Tongue (tissue), 1 donor: ENCODE measurements at regions not wholly inside any gene's neighbourhood (a gene's known extent, or its start where the extent isn't known, plus 50 kb on each side); places are given as distances from the start of the nearest gene placed in this dataset.
"Not testable (repeated sequence)": the region's sequence is repeated elsewhere in the genome, so short reads cannot be mapped to it uniquely, and the experiment has no call there.

Experiments
- DNase-seq: peaks from one replicate; pipeline ENCODE4 v3.0.0-alpha.2; 2015

DNA sequence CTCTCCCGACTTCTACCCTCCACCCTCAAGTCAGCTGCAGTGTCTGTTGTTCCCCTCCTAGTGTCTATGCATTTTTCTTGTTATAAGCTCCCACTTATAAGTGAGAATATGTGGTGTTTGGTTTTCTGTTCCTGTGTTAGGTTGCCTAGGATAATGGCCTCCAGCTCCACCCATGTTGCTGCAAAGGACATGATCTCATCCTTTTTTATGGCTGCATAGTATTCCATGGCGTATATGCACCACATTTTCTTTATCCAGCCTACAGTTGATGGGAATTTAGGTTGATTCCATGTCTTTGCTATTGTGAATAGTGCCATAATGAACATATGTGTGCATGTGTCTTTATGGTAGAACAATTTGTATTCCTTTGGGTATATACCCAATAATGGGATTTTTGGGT is 80.7 kb downstream of the SPTSSA start:
- DNase-seq = not testable (repeated sequence)

DNA sequence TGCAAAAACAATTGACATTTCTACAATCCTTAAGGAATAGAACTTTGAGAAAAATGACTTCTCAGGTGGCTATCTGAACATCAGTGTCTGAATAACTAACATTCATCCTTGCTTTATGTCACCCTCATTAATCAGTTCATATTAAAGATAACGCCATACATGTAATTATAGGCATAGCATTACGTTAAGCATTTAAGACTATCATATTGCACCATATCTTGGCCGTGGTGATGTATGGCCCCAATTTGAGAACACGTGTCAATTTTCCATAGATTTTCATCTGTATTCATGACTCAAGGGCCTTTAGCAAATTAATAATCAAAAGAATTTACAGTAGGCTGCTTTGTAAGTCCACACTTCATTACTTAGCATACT is 81.6 kb downstream of the SPTSSA start:
- no peak for DNase-seq

DNA sequence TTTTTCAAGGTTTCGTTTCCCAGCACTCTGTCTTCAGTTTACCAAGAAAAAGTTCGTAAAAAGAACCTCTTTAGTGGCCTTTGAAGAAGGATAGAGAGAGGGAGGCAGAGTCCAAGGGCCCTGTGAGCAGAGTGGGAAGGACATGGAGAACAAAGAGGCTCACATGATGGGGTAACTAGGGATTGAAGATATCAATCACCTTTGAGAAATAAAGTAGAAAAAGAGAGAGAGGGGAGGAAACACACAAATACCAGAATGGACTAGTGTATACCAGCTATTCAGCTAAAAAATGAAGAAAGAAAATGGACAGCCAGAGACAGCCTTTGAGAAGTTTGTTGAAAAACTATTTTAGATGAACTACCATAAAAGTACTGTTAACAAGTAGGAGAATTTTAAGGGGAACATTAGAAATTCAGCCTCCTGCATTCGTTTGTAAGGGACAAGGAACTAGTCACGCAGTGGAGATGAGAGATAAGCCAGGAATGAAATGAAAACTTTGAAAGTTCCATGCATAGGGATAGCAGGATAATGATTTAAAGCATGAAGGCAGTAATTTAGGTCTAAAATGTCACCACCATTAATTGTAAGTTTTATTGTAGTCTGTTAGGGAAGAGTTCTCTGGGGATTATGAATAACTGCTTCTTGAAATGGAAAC is 82.1 kb downstream of the SPTSSA start:
- DNase-seq = no peak

DNA sequence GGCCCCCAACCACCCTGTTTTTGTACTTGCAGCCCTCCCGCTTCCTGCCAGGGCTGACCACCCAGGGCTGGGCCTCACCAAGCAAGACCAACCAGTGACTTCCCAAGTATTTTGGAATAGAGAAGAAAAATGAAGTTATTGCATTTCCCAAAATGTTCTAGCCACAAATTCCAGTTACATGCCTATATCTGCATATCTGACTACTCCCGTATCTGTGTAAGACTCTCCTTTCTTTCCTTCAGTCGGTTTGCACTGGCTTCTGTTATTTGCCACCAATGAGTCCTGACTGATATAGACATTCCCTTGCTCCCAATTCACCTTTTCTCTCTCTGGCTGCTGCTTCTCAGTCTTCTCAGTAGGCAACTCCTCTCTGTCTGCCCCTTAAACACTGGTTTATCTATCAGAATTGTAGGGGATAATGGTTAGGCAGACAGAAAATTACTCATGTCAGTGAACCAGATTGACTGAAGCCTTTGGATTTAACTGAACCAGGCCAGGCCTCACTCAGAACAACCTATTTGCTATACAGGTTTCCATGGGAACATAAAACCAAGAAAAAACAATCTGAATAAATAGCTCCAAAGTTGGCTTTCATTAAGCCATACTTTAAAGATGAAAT is 85.3 kb downstream of the SPTSSA start:
- DNase-seq = no peak

DNA sequence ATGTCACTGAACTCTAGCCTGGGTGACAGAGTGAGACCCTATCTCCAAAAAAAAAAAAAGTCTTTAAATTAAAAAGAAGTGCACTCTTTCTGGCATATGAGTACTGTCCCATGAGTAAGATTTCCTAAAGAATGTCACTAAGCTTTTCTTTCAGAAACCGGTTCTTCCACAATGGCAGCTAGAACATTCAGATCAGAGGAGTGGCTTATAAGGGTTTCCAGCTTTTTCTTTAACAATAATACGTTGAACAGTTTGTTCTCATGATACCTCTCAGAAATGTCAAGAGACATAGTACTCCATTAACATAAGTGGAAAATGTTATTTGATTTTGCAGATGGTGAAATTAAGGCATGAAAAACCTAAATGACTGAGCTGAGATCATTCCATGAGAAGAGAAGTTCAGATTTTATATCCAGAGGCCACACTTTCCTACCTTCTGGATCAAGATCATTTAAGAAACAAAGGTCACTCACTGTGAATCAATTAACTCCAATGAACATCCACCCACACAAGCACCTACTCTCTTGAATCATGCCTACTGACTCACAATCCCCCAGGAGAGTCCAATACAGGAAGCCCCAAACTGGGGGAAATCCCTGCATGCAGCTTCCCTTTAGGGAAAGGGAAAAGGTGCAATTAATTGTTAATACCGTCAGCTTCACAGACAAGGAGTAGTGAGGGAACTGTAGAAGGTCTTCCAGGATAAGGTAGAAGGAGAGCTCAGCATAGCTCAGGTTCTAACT is 86.9 kb downstream of the SPTSSA start:
- peak; percentile 53 for DNase-seq

DNA sequence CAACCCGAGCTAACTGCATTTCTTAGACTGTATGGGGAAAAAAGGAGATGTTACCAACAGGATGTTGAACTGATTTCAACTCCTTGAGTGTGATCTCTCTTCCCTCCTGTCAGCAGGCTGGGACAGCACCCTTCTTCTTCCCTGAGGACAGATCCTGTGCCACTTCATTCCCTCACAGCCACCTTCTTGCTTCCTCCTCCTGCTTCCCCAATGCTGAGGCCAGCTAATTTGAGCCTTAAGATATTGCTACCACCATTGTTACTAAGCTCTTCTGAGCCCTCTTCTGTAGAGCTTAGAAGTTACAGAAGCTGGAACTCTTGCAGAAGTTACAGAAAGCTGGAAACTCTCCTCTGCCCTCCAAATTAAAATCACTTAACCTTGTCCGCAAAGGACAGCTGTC is 88.8 kb downstream of the SPTSSA start:
- DNase-seq = no peak

DNA sequence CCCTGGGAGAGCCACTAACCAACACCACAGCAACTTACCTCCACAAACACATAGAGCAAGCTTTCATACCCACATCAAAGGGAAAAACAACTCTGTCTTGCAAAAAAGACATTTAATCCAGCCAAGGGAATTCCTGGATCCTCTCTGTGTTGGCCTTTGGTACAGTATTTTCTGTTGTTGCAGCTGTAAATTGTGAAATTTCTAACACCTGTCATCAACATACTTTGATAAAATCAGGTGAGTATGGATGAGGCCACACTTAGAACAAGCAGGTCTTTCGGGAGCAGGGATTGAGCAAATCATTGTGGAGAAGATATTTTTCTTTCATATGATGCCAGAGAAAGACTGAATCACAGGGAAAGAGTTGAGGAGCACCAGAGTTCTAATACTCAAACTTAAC is 89.3 kb downstream of the SPTSSA start:
- no peak for DNase-seq

DNA sequence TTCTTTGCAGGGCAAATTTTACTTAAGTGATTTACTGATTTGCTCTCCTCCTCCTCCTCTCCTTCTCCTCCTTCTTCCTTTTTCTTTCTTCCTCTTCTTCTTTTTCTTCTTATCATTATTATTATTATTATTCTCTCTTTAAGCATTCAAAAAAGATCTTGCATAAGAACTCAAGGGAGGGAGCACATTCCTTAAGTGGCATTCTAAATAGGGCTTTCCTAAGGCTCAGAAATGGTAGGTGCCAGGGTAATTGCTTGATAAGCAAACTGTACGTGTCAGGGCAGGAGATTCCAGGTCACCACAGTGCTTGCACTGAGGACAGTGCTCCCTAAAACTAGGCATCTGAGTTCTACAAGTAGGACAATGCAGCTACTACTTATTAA is 92.4 kb downstream of the SPTSSA start:
- DNase-seq = no peak

DNA sequence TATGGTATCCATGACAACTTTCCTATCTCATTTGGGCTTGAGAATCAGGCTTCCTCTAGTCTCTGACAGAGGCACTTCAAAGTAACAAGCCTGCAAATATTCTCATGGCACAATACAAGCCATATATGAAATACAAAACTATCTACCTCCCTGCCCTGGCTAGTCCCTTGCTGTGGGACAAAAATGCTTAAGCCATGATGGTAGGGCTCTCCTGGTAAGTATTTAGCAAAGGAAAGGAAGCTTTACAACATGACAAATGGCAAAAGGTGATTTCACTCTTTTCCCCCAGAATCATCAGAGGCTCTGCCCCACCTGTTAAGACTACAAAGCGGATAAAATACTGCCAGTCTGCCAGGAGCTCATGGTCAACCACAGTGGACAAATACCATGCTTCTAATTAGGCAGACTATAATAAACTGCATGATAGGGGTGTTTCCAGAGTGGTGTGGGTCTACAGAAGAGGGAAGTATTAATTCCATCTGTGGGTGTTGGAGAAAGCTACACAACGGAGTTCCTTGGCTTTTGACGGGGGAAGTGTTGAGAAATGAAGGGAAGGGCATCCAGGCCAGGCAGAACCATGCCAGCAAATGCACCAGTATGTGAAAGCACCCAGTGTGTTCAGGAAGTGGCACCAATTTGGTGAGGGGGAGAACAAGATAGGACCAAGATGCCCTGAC is 92.9 kb downstream of the SPTSSA start:
- DNase-seq = no peak

DNA sequence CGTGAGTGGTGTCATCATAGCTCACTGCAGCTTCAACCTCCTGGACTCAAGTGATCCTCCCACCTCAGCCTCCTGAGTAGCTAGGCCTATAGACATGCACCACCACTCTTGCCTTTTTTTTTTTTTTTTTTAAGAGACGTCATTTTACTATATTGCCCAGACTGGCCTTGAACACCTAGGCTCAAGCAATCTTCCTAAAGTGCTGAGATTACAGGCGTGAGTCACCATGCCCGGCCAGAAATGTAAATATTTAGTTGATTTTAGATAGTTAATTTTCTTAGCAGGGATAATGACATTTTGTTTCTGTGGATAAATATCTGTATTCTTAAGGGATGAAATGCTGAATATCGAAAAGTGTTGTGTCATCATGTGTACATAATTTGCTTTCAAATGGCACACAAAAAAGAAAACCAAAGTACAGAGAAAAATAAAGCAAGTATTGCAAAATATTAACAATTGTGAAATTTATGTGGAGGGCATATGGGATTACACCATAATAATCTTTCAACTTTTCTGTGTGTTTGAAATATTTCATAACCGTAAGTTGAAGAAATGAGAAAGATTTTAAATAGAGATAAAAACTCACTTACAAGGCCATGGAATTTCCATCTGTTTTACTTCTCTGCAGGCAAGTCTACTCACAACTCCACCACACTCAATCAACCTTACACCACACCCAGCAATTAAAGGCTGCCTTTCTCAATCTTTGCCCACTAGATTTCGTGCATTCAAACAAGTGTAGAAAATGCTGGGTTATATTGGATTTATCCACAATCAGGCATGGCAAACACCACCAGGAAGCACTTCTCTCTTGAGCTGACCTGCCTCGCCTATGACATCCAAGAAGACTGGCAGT is 93.7 kb downstream of the SPTSSA start:
- DNase-seq = no peak

DNA sequence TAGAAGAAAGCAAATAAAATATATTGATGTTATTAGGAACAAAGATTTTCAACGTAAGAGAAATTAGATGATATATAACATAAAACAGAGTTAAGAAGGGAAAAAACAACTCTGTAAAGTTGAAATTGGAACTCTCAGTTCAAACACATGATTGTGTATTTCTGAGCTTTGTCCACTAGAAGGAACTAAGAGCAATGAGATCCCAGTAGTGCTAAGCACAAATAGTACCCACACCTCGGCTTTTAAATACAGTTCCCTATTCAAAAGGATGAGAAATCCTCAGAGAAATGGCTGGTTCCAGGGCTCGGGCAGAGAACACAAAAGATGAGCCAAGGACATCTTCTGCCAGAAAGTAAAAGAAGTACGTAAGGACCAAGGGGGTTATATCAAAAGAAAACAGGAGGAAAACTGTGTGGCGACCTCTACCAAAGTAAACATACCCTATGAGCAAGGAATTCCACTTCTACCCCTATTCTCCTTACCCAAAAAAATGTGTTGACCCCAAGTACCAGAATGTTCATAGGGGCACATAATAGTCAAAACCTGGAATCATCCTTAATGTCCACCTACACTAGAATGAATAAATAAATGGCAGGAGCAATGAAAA is 96.6 kb downstream of the SPTSSA start:
- no peak for DNase-seq

DNA sequence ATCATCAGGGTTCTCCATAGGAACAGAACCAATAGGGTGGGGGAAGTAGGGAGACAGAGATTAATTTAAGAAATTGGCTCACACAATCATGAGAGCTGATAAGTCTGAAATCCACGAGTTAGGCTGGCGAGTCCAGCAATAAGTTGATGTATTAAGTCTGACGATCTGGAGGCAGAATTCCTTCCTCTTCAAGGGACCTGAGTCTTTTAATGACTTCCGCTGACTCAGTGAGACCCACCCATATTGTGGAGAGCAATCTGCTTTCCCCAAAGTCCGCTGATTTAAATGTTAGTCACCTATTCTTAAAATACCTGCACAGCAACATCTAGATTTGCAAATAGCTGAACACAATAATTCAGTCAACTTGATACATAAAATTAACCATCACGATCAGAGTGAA is 97.8 kb downstream of the SPTSSA start:
- no peak for DNase-seq

DNA sequence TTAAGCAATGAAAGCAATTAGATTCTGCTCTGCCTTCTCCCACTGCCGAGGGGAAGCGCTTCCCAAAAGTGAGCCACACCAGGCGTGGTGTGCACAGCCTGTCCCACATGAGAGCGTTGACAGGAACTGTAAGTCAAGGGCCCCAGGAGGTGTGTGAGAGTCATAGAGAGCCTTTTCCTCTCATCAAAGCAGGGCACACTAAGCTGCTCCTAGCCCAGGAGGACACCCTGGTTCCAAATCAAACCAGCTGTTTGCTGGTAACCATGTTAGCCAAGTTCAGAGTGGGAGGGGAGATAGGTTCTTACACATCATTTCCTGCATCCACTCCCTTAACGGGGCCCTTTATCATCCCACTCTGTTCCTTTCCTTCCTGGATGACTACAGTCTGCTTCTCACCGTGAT is 98.3 kb downstream of the SPTSSA start:
- DNase-seq = no peak

DNA sequence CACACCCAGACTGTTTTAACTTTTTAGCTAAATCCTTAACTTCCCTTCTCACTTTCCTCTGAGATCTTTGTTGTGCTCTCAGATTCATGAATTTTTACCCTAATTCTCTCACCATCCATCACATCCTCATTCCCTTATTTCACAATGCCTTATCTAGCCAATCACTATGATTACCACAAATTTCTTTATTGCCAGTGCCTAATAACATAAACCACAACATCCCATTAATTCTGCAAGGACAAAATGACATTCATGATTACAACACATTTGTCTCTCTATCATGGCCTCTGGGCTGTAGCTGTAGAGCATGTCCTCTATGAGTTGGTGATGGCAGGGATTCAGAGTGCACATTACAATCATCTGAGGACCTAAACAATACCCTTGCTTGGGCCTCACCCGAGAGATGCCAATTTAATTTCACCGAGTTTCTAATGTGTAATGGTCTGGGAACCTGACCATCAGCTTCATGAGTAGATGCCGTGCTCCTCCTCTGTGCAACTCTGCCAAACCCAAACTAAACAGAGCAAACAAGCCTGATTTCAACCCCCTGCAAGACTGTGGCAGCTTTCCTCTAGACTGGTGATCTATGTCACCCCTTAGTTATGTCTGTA is 99.3 kb downstream of the SPTSSA start:
- DNase-seq = no peak

DNA sequence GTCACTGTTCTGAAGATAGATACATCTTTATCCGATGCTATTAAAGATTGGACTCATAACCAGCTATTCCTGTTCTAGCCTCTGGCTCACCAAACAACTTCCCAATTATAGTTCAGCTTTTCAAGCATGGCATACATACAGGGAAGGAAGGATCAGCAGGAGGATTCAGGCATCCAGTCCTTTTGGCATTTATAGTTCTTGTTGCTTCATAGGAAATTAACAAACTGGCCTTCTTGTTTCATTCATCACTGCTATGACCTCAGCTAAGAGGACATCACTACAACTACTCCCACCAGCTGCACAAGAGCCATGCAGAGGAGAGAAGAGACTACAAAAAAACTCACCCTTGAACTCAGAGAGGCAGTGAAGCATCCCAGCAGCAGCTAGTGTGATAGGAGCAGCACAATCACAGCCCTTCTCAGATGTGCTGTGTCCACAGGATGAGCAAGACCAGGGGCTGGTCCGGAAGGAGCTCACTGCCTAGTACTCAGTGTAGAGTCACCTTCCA is 100.5 kb downstream of the SPTSSA start:
- no peak for DNase-seq

DNA sequence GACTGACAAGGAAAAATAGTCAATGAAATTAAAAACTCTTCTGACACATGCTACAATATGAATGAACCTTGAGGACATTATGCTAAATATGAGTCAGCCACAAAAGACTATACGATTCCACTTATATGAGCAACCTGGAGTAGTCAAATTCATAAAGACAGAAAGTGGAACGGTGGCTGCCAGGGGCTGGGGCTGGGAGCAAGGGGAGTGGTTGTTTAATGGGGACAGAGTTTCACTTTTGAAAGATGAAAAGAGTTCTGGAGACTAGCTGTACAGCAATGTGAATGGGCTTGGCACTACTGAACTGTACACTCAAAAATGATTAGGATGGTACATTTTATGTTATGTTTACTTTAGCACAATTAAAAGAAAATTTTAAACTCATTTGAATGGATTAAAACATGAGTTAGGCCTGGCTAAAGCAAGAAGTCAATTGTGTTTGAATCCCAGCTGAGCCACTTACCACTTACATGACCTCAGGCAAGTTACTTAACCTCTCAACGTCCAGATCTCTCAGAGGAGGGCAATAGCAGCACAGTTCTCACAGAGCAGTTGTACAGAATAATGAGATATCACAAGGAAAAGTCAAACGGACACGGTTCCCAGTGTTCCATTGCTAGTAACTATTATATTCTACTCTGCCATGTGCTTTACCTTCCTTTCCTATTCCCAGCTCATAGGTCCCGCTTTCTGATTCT is 102.5 kb downstream of the SPTSSA start:
- no peak for DNase-seq

DNA sequence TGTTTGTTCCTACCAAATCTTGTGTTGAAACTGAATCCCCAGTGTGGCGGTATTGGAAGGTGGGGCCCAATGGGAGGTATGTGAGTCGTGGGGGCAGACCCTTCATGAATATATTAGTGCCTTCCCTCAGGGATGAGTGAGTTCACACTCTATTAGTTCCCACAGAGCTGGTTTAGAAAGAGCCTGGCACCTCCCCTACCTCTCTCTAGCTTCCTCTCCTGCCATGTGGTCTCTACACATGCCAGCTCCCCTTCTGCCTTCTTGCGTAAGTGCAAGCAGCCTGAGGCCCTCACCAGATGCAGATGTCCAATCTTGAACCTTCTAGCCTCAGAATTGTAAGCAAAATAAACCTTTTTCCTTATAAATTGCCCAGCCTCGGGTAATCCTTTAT is 105.8 kb downstream of the SPTSSA start:
- no peak for DNase-seq

DNA sequence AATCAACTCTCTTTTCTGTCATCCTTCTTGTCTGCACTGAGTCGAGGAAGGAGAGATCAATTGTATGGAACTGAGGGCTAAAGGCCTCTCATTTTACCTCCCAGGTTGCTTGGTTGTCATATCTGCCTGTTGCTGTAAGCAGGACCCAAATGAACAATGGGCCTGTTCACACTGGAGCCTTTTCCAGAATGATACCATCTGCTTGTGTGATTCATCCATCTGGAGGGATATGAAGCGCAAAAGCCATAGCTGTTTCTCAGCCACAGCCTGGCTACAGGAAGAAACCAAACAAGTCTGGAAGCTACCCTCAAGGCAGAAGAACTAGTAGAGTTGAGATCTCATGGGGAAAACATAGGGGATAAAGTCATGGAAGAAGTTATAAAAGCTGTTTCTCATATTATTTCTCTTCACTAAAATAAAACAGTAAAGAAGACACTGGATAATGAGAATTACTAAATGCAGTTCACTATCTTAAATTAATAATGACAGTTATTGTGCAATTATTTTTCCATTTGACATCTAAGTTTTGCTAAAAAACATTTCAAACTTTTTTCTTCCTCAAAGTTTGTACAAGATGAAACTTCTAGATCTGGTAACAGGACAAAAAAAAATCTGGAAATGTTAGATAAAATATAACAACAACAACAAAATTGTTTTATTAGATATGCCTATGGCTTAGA is 106.3 kb downstream of the SPTSSA start:
- no peak for DNase-seq

DNA sequence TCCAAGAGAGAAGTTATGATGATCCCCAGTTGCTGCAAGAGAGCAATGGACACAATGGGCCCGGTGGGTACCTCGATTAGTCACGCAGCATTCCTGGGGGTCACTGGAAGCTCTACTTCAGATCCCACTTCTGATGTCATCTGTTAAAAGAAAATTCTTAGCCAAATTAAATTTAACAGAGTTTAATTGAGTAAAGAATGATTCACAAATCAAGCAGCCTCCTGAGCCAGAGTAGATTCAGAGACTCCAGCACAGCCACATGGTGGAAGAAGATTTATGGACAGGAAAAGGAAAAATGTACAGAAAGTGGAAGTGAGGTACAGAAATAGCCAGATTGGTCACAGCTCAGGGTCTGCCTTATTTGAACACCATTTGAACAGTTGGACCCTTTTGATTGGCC is 107.5 kb downstream of the SPTSSA start:
- DNase-seq = no peak

DNA sequence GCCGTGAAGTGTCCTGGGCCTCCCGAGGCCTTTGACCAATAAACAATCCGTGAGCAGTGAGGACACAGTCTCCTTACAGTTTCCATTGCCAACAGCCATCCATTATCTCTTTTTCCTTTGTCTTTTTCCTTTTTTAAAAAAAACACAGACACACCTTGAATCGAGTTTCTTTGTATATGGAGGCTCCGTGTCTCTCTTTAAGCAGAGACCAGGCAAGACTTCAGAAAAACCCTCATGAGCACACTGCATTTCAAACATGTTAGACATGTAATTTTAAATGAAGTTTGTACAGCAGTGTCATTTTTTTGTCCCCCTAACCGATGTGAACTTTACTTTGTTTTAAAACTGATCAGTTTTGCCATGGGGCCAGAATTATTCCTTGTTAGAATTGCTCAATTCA is 111.1 kb downstream of the SPTSSA start:
- DNase-seq = no peak
